Ascending aorta (tissue), 2 donors: ENCODE measurements at regions not wholly inside any gene's neighbourhood (a gene's known extent, or its start where the extent isn't known, plus 50 kb on each side); places are given as distances from the start of the nearest gene placed in this dataset.
A peak's percentile ranks its signal among the peaks of the same experiment; 100 is the strongest.

ENCODE experiments used
- DNase-seq, 2 donors: peaks; one replicate each; pipeline ENCODE4 v3.0.0-alpha.2; 2019; ENCODE audit warnings: low spot score in 2 of 2
- H3K27ac ChIP-seq, 2 donors: fragments of 200-600 bp; sonication (generic); one replicate each; pipeline ENCODE4 v1.5.1; 2016 to 2017; ENCODE audit warnings: mild to moderate bottlenecking in 1 of 2
- H3K27me3 ChIP-seq: fragments of 200-600 bp; sonication (generic); one replicate; pipeline ENCODE4 v1.5.1; 2017
- H3K36me3 ChIP-seq, 2 donors: fragments of 200-600 bp; sonication (generic); one replicate each; pipeline ENCODE4 v1.5.1; 2016
- H3K4me1 ChIP-seq, 2 donors: fragments of 200-600 bp; sonication (generic); one replicate each; pipeline ENCODE4 v1.5.1; 2016 to 2017; ENCODE audit warnings: mild to moderate bottlenecking in 1 of 2
- H3K4me3 ChIP-seq, 2 donors: fragments of 200-600 bp; sonication (generic); one replicate each; pipeline ENCODE4 v1.5.1; 2016 to 2017; ENCODE audit warnings: mild to moderate bottlenecking in 1 of 2
- H3K9me3 ChIP-seq, 2 donors: fragments of 200-600 bp; sonication (generic); one replicate each; pipeline ENCODE4 v1.5.1; 2016
- intact Hi-C: fragments of 100-400 bp; cut with DNase I; formaldehyde crosslinking; loops from one replicate; pipeline ENCODE4 v1.15.1; 2023
- TF ChIP-seq, protein P1 (sequence below), 3 experiments: fragments of 200-600 bp in 2 of 3; fragments of 450-650 bp in 1 of 3; sonication (generic) in 2 of 3; IDR thresholded peaks; one replicate each; pipeline ENCODE4 v1.5.1; 2016 to 2019; ENCODE audit warnings: antibody characterized with exemption in 3 of 3, mild to moderate bottlenecking in 1 of 3, moderate library complexity in 1 of 3

DNA sequence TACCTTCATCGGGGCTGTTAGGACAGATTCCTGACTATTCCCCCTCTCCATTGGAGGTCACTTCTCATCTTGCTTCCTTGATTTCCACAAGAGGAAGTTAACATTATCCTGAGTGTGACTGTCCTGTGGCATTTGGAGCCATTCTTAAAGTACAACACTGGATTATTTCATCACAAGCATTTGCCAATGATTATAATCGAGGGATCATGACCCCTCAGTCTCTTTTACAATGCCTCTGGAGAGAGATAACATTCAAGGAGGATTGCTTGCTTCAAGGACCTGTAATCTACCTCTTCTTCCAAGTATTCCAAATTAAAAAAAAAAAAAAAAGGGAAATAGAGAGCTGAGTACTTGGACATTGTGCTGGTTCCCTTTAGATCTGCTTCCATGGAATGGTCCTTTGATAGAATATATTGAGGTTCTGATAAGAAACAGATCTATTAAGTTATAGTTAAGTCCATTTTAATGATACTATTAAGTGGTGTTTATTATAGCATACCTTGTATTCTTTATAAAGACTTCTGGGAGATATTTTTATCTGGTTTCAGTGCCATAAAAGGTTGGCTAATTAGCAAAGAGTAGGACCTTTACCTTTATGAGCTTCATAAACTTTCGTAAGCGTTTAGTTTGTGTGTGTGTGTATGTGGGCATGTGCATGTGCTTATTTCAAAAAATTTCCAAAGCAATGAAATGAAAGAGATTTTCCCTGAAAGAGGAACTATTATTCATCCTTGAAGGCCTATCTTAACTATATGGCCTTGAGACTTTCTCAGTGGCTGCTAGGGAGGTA lies 469.1 kb downstream of the DHX35 start:
- no peak overlapping the region for H3K27ac ChIP-seq
- TF ChIP-seq, protein P1, sequence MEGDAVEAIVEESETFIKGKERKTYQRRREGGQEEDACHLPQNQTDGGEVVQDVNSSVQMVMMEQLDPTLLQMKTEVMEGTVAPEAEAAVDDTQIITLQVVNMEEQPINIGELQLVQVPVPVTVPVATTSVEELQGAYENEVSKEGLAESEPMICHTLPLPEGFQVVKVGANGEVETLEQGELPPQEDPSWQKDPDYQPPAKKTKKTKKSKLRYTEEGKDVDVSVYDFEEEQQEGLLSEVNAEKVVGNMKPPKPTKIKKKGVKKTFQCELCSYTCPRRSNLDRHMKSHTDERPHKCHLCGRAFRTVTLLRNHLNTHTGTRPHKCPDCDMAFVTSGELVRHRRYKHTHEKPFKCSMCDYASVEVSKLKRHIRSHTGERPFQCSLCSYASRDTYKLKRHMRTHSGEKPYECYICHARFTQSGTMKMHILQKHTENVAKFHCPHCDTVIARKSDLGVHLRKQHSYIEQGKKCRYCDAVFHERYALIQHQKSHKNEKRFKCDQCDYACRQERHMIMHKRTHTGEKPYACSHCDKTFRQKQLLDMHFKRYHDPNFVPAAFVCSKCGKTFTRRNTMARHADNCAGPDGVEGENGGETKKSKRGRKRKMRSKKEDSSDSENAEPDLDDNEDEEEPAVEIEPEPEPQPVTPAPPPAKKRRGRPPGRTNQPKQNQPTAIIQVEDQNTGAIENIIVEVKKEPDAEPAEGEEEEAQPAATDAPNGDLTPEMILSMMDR (IDR thresholded peaks at IDR 0.05): no peak

DNA sequence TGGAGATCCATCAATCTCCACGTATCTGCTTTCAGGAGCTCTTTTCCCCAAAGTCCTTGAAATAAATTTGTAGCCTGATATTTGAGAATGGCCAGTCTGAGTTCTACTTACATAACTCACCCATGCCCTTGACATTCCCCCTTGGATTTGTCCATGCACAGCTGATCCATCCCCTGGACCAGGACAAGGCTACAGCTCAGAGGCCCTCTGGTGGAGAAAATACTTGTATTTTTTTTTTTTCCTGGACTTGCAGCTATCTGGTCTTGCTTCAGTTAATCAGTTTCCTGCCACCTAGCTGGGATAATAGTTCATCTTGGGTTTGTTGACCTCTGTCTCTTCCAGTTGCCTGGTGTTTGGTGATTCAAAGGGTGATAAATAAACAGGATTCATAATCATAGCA lies 467.6 kb downstream of the DHX35 start:
- H3K4me1 ChIP-seq: no peaks in the 10 kb centered on the region
- TF ChIP-seq, protein P1 (IDR thresholded peaks at IDR 0.05): peak in 1 of 3 experiments; percentile 13
- no peaks in the 10 kb centered on the region for H3K36me3 ChIP-seq
- H3K27ac ChIP-seq: no peak overlapping the region
- intact Hi-C loops: no loop called here
- no peak overlapping the region for H3K4me3 ChIP-seq
- H3K27me3 ChIP-seq: no peaks in the 10 kb centered on the region
- H3K9me3 ChIP-seq: no peaks in the 10 kb centered on the region
- no peak for DNase-seq

More for the DNA sequence above, 469.1 kb downstream of the DHX35 start:
- Histone ChIP-seq H3K4me1 (no peaks in the 10 kb centered on the region), H3K4me3 (no peak overlapping the region), H3K36me3 (no peaks in the 10 kb centered on the region), H3K9me3 (no peaks in the 10 kb centered on the region), H3K27me3 (no peaks in the 10 kb centered on the region)
- no peak for DNase-seq
- intact Hi-C loops: no loop called here

DNA sequence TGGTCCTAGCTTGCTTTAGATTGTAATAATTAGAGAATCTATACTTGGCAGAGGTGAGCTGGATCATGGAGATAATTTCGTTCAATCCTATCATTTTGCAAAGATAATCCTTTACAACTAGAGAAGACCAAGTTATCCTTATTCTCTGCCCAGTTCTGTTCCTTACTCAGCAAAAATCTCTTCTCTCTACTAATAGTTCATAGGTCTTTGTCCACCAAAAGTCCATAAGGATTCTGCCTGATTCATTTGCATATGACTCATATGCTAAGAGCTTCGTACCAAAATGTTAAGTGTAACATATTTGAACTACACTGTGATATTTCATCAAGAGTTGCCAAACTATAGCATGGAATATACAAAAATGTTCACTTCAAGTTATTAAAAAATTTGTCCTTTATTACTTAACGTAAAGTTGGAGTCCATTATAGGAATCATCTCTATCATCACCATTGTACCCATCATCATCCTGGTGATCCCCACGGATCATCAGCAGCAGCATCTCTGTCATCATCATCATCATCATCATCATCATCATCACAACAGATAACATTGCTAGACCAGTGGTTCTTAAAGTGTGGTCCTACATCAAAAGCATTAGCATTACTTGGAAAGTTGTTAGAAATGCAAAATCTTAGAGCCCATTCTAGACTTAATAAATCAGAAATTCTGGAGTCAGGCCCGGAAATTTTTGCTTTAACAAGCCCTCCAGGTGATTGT lies 463.0 kb downstream of the DHX35 start:
- Histone ChIP-seq H3K27ac (no peak overlapping the region), H3K4me1 (no peaks in the 10 kb centered on the region), H3K4me3 (no peak overlapping the region), H3K36me3 (no peaks in the 10 kb centered on the region), H3K9me3 (no peaks in the 10 kb centered on the region), H3K27me3 (no peaks in the 10 kb centered on the region)
- intact Hi-C loops: no loop called here
- TF ChIP-seq, protein P1 (IDR thresholded peaks at IDR 0.05): no peak
- DNase-seq: no peak

DNA sequence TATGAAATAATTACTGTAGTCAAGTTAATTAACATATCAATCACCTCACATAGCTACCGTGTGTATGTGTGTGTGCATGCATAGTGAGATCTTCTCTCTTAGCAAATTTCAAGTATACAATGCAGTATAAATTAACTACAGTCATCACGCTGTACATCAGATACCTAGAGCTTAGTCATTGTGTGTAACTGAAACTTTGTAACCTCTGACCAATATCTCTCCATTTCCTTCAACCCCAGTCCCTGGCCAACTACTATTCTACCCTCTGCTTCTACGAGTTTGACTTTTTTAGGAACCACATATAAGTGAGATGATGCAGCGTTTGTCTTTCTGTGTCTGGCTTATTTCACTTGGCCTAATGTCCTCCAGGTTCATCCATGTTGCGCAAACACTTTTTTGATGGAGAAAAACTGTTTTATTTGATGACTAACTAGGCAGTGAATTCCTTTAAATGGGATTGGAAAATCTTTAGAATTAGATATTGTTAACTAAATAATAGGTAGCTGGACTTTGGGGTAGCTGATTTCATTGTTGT lies 459.5 kb downstream of the DHX35 start:
- no peaks in the 10 kb centered on the region for H3K9me3 ChIP-seq
- no peaks in the 10 kb centered on the region for H3K4me1 ChIP-seq
- no peak overlapping the region for H3K4me3 ChIP-seq
- H3K27me3 ChIP-seq: no peaks in the 10 kb centered on the region
- intact Hi-C loops: no loop called here
- TF ChIP-seq, protein P1 (IDR thresholded peaks at IDR 0.05): no peak
- no peak overlapping the region for H3K27ac ChIP-seq
- no peak for DNase-seq
- H3K36me3 ChIP-seq: no peaks in the 10 kb centered on the region

DNA sequence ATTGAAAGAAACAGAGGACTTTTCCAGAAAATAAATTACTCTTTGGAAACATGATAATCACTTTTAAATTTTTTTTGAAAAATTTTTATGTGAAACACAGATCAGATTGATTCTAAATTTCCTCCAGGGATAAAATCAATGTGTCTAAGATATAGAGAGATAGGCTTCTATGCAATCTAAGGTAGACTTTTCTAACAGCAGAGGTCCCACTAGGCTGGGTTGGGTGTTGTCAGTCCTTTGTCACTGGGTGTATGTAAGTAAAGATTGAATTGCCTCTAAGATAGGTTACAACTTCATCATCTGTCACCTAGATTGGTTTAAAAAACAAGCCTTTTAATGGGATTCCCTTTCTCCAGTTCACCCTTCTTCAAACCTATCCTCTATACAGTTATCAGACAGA lies 449.9 kb downstream of the DHX35 start:
- intact Hi-C loops: no loop called here
- Histone ChIP-seq H3K4me3 (no peak overlapping the region), H3K9me3 (no peaks in the 10 kb centered on the region), H3K27me3 (no peaks in the 10 kb centered on the region), H3K27ac (no peak overlapping the region), H3K36me3 (no peaks in the 10 kb centered on the region), H3K4me1 (no peaks in the 10 kb centered on the region)
- DNase-seq: no peak
- TF ChIP-seq, protein P1 (IDR thresholded peaks at IDR 0.05): no peak
